Esophagus muscularis mucosa (tissue), 4 donors: ENCODE measurements at regions not wholly inside any gene's neighbourhood (a gene's known extent, or its start where the extent isn't known, plus 50 kb on each side); places are given as distances from the start of the nearest gene placed in this dataset.

Experiments
- DNase-seq: peaks from one replicate; pipeline ENCODE4 v3.0.0-alpha.2; 2017; ENCODE audit errors: extremely low spot score
- H3K27ac ChIP-seq, 4 donors: fragments of 200-600 bp; sonication (generic); replicated peaks in 1 of 4; 1 replicate in 3 of 4; 2 replicates in 1 of 4; pipeline ENCODE4 v1.5.1; 2016 to 2019; ENCODE audit warnings: mild to moderate bottlenecking in 1 of 4
- H3K27me3 ChIP-seq, 4 donors: fragments of 200-600 bp; sonication (generic); one replicate each; pipeline versions ENCODE4 v1.5.1 to v1.6.0; 2016 to 2019
- H3K36me3 ChIP-seq, 4 donors: fragments of 200-600 bp; sonication (generic); one replicate each; pipeline ENCODE4 v1.5.1; 2016 to 2019
- H3K4me1 ChIP-seq, 4 donors: fragments of 200-600 bp; sonication (generic); one replicate each; pipeline ENCODE4 v1.5.1; 2016 to 2019
- H3K4me3 ChIP-seq, 4 donors: fragments of 200-600 bp; sonication (generic); 1 replicate in 2 of 4; 2 replicates in 2 of 4; pipeline ENCODE4 v1.5.1; 2016 to 2019; ENCODE audit warnings: mild to moderate bottlenecking in 4 of 4, moderate library complexity in 1 of 4
- H3K9me3 ChIP-seq, 4 donors: fragments of 200-600 bp; sonication (generic); 1 replicate in 3 of 4; 2 replicates in 1 of 4; pipeline ENCODE4 v1.5.1; 2016 to 2019
- CTCF ChIP-seq, 3 experiments: fragments of 200-600 bp in 2 of 3; fragments of 450-650 bp in 1 of 3; sonication (generic) in 2 of 3; IDR thresholded peaks; one replicate each; pipeline ENCODE4 v1.5.1; 2017 to 2019; ENCODE audit warnings: antibody characterized with exemption in 3 of 3, mild to moderate bottlenecking in 2 of 3, moderate library complexity in 1 of 3
- EP300 ChIP-seq: sonication (generic); formaldehyde crosslinking; IDR thresholded peaks from one replicate; pipeline ENCODE4 v1.6.1; 2017; ENCODE audit warnings: antibody characterized with exemption
- POLR2A ChIP-seq: fragments of 450-650 bp; IDR thresholded peaks from one replicate; pipeline ENCODE4 v1.6.1; 2017; ENCODE audit warnings: antibody characterized with exemption, moderate library complexity, mild to moderate bottlenecking, low read depth
- POLR2AphosphoS5 ChIP-seq, 2 donors: sonication (generic); formaldehyde crosslinking; IDR thresholded peaks; one replicate each; pipeline ENCODE4 v1.6.1; 2017; ENCODE audit warnings: antibody characterized with exemption in 2 of 2
- WGBS: methylation state at CpG from one replicate; pipeline ENCODE4 v1.1.5; 2018; 5-methylcytosine and 5-hydroxymethylcytosine counted together
- intact Hi-C: fragments of 100-400 bp; cut with DNase I; formaldehyde crosslinking; loops from one replicate; pipeline ENCODE4 v1.15.1; 2023

- intact Hi-C loops, result no loop called here
- Histone ChIP-seq H3K36me3 (no peaks in the 10 kb centered on the region), H3K27me3 (peaks cover 0 to 11% (median 0%) of the 10 kb centered on the region in 4 donors), H3K4me1 (no peaks in the 10 kb centered on the region), H3K9me3 (no peaks in the 10 kb centered on the region), H3K4me3 (no peak overlapping the region), H3K27ac (no peak overlapping the region)
- TF ChIP-seq EP300, result no peak
- no peak for TF ChIP-seq POLR2AphosphoS5 (IDR thresholded peaks at IDR 0.05)
- TF ChIP-seq CTCF (IDR thresholded peaks at IDR 0.05), result no peak
- TF ChIP-seq POLR2A, result no peak
- 79% methylated on average over 3 of the region's 3 CpGs for WGBS
- DNase-seq, result peak; percentile 68
Measured at GRCh38 chr18:49717617-49718016, 95.7 kb downstream of the ACAA2 start.

GRCh38 chr18:49716035-49716434, 97.3 kb downstream of the ACAA2 start:
- H3K4me3 ChIP-seq, result no peak overlapping the region
- DNase-seq, result peak; percentile 83
- H3K27me3 ChIP-seq, result peaks cover 0 to 11% (median 0%) of the 10 kb centered on the region in 4 donors
- no peaks in the 10 kb centered on the region for H3K9me3 ChIP-seq
- intact Hi-C loops, result no loop called here
- TF ChIP-seq EP300, result no peak
- TF ChIP-seq CTCF (IDR thresholded peaks at IDR 0.05), result no peak
- 79% methylated on average over 5 of the region's 6 CpGs for WGBS
- no peak overlapping the region for H3K27ac ChIP-seq
- H3K36me3 ChIP-seq, result no peaks in the 10 kb centered on the region
- no peaks in the 10 kb centered on the region for H3K4me1 ChIP-seq

DNA sequence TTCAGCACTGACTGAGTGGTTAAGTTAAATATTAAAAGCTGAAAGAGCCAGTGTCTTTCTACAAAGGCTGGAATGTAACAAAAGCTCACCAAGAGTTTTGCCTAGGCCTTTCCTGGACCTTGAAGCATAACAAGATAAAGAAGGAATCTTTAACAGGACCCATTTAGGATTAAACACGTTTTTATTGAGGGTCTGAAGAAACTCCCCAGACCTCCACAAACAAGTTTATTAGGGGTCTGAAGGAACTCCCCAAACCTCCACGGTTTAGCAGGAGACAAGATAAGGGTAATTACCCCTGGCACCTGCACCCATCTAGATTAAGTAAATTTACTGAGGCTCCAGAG, 104.0 kb downstream of the ACAA2 start:
- Histone ChIP-seq H3K27me3 (no peaks in the 10 kb centered on the region), H3K9me3 (no peaks in the 10 kb centered on the region), H3K4me3 (no peak overlapping the region), H3K36me3 (no peaks in the 10 kb centered on the region), H3K27ac (no peak overlapping the region), H3K4me1 (no peaks in the 10 kb centered on the region)
- WGBS, result 63% methylated on average over 2 of the region's 2 CpGs
- TF ChIP-seq POLR2AphosphoS5 (IDR thresholded peaks at IDR 0.05), result no peak
- TF ChIP-seq CTCF (IDR thresholded peaks at IDR 0.05), result no peak
- no peak for DNase-seq
- intact Hi-C loops, result no loop called here

DNA sequence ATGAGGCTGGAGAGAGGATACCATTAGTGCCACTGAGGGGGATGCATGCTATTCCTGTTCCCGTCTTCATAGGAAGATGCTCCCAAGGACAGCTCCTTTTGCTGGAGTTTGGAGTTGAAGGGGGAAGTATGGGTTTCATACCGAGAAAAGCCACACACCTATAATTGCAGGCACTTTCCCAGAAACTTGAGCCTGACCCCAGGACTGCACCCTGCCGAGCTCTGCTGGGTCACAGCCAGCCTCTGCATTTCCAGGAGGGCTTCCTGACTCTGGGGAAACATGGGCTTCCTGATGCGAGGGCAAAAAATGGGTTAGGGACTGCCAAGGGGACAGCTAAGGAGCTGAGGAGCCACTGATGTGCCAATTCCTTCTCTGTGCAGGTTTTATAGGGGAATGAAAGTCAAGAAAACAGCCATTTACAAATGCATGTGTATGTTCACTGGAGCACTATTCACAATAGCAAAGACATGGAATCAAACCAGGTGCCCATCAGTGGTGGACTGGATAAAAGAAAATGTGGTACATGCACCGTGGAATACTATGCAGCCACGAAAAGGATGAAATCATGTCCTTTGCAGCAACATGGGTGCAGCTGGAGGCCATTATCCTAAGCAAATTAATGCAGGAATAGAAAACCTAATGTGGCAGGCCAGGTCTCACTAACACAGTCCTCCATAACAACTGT, 104.5 kb downstream of the ACAA2 start:
- no peak for DNase-seq
- H3K36me3 ChIP-seq, result no peaks in the 10 kb centered on the region

More for the DNA sequence above, 104.5 kb downstream of the ACAA2 start:
- no peaks in the 10 kb centered on the region for H3K4me1 ChIP-seq
- intact Hi-C loops, result no loop called here
- WGBS, result 77% methylated on average over 6 of the region's 6 CpGs
- TF ChIP-seq CTCF (IDR thresholded peaks at IDR 0.05), result no peak
- TF ChIP-seq POLR2AphosphoS5 (IDR thresholded peaks at IDR 0.05), result no peak
- no peaks in the 10 kb centered on the region for H3K9me3 ChIP-seq
- H3K27ac ChIP-seq, result no peak overlapping the region
- H3K27me3 ChIP-seq, result no peaks in the 10 kb centered on the region
- H3K4me3 ChIP-seq, result no peak overlapping the region
